H9 (cell line): ENCODE measurements at regions not wholly inside any gene's neighbourhood (a gene's known extent, or its start where the extent isn't known, plus 50 kb on each side); places are given as distances from the start of the nearest gene placed in this dataset.

Source experiments
- DNase-seq: peaks from one replicate; pipeline ENCODE4 v3.0.0-alpha.2; 2017
- H2AFZ ChIP-seq: one replicate; pipeline ENCODE4 v1.6.1; 2013; ENCODE audit warnings: mild to moderate bottlenecking, low read length, control low read depth, moderate library complexity
- H2AK5ac ChIP-seq: 2 replicates; pipeline ENCODE4 v1.6.1; 2013; ENCODE audit warnings: low read length, control low read depth, mixed read lengths; ENCODE audit not compliant: insufficient read length
- H2BK120ac ChIP-seq: one replicate; pipeline ENCODE4 v1.6.1; 2013; ENCODE audit warnings: low read depth, mild to moderate bottlenecking, low read length, control low read depth, inconsistent platforms; ENCODE audit not compliant: poor library complexity, severe bottlenecking
- H2BK12ac ChIP-seq: 2 replicates; pipeline ENCODE4 v1.6.1; 2013; ENCODE audit warnings: low read length, control low read depth, mixed read lengths, low read depth; ENCODE audit not compliant: insufficient read length
- H2BK15ac ChIP-seq: 2 replicates; pipeline ENCODE4 v1.6.1; 2013; ENCODE audit warnings: low read depth, low read length, control low read depth
- H2BK20ac ChIP-seq: one replicate; pipeline ENCODE4 v1.6.1; 2013; ENCODE audit warnings: low read depth, mild to moderate bottlenecking, low read length, control low read depth, inconsistent platforms; ENCODE audit not compliant: poor library complexity, severe bottlenecking
- H2BK5ac ChIP-seq: 2 replicates; pipeline ENCODE4 v1.6.1; 2013; ENCODE audit warnings: low read length, control low read depth, mixed read lengths; ENCODE audit not compliant: insufficient read length
- H3K14ac ChIP-seq: 2 replicates; pipeline ENCODE4 v1.6.1; 2013; ENCODE audit warnings: low read length, control low read depth; ENCODE audit not compliant: insufficient read depth
- H3K18ac ChIP-seq: 2 replicates; pipeline ENCODE4 v1.6.1; 2013; ENCODE audit warnings: low read depth, mild to moderate bottlenecking, mixed read lengths, low read length, control low read depth; ENCODE audit not compliant: insufficient read length
- H3K23ac ChIP-seq: 2 replicates; pipeline ENCODE4 v1.6.1; 2013; ENCODE audit warnings: low read length, control low read depth, mixed read lengths, low read depth; ENCODE audit not compliant: insufficient read length
- H3K23me2 ChIP-seq: 2 replicates; pipeline ENCODE4 v1.6.1; 2013; ENCODE audit warnings: low read depth, mild to moderate bottlenecking, mixed read lengths, low read length, control low read depth; ENCODE audit not compliant: insufficient read length, poor library complexity, severe bottlenecking
- H3K27ac ChIP-seq: 2 replicates; pipeline ENCODE4 v1.5.1; 2013; ENCODE audit warnings: low read length, control low read depth, mixed read lengths, low read depth; ENCODE audit not compliant: insufficient read length
- H3K27me3 ChIP-seq: 2 replicates; pipeline ENCODE4 v1.6.1; 2013; ENCODE audit warnings: low read length, control low read depth, inconsistent platforms; ENCODE audit not compliant: insufficient read depth
- H3K4ac ChIP-seq: 2 replicates; pipeline ENCODE4 v1.6.1; 2013; ENCODE audit warnings: low read depth, mild to moderate bottlenecking, control low read depth, inconsistent platforms, low read length, moderate library complexity
- H3K4me1 ChIP-seq: 2 replicates; pipeline ENCODE4 v1.6.1; 2013; ENCODE audit warnings: low read length, control low read depth, inconsistent platforms; ENCODE audit not compliant: insufficient read depth
- H3K4me2 ChIP-seq: 2 replicates; pipeline ENCODE4 v1.6.1; 2013; ENCODE audit warnings: low read length, control low read depth, mixed read lengths; ENCODE audit not compliant: insufficient read length, insufficient read depth
- H3K56ac ChIP-seq: 2 replicates; pipeline ENCODE4 v1.6.1; 2013; ENCODE audit warnings: low read depth, mild to moderate bottlenecking, mixed read lengths, low read length, control low read depth; ENCODE audit not compliant: insufficient read length
- H3K79me1 ChIP-seq: 2 replicates; pipeline ENCODE4 v1.6.1; 2013; ENCODE audit warnings: low read depth, mild to moderate bottlenecking, moderate library complexity, low read length, control low read depth, inconsistent platforms; ENCODE audit not compliant: insufficient read depth, poor library complexity, severe bottlenecking
- H3K79me2 ChIP-seq: 2 replicates; pipeline ENCODE4 v1.6.1; 2013; ENCODE audit warnings: low read length, control low read depth, inconsistent platforms; ENCODE audit not compliant: insufficient read depth
- H3K9ac ChIP-seq: 2 replicates; pipeline ENCODE4 v1.6.1; 2013; ENCODE audit warnings: low read length, control low read depth, mixed read lengths; ENCODE audit not compliant: insufficient read length; ENCODE audit errors: extremely low read depth
- H3K9me3 ChIP-seq: one replicate; pipeline ENCODE4 v1.6.1; 2013; ENCODE audit warnings: low read depth, low read length, inconsistent platforms; ENCODE audit not compliant: control insufficient read depth
- H3T11ph ChIP-seq: one replicate; pipeline ENCODE4 v1.6.1; 2013; ENCODE audit warnings: mild to moderate bottlenecking, low read length, control low read depth, inconsistent platforms
- H4K20me1 ChIP-seq: one replicate; pipeline ENCODE4 v1.6.1; 2013; ENCODE audit not compliant: control insufficient read depth, insufficient read length, insufficient read depth
- H4K5ac ChIP-seq: 2 replicates; pipeline ENCODE4 v1.6.1; 2013; ENCODE audit warnings: low read depth, mild to moderate bottlenecking, mixed read lengths, low read length, control low read depth; ENCODE audit not compliant: insufficient read length
- H4K8ac ChIP-seq: replicated peaks from 2 replicates; pipeline ENCODE4 v1.6.1; 2013; ENCODE audit warnings: low read length, control low read depth, mixed read lengths, low read depth; ENCODE audit not compliant: insufficient read length
- H4K91ac ChIP-seq: 2 replicates; pipeline ENCODE4 v1.6.1; 2013; ENCODE audit warnings: low read depth, mild to moderate bottlenecking, moderate library complexity, mixed read lengths, low read length, control low read depth; ENCODE audit not compliant: insufficient read length
- H3K27ac Mint-ChIP-seq, 3 experiments: 2 replicates in 2 of 3; 3 replicates in 1 of 3; pipeline ENCODE4 v1.8.0; 2020 to 2021; ENCODE audit warnings: mixed read lengths in 3 of 3, mild to moderate bottlenecking in 1 of 3, moderate library complexity in 1 of 3
- H3K27me3 Mint-ChIP-seq: 2 replicates; pipeline ENCODE4 v1.8.0; 2021; ENCODE audit warnings: low read depth, mild to moderate bottlenecking, moderate library complexity, mixed read lengths
- H3K36me3 Mint-ChIP-seq, 3 experiments: 2 replicates in 2 of 3; 3 replicates in 1 of 3; pipeline ENCODE4 v1.8.0; 2020 to 2021; ENCODE audit warnings: low read depth in 3 of 3, mixed read lengths in 3 of 3; ENCODE audit not compliant: insufficient read depth in 1 of 3
- H3K4me1 Mint-ChIP-seq, 2 experiments: 2 replicates each; pipeline ENCODE4 v1.8.0; 2020; ENCODE audit warnings: mixed read lengths in 2 of 2
- H3K4me3 Mint-ChIP-seq, 2 experiments: 2 replicates in 1 of 2; 3 replicates in 1 of 2; pipeline ENCODE4 v1.8.0; 2020 to 2021; ENCODE audit warnings: mild to moderate bottlenecking in 2 of 2, mixed read lengths in 2 of 2, moderate library complexity in 1 of 2
- H3K9me3 Mint-ChIP-seq, 2 experiments: 2 replicates in 1 of 2; 3 replicates in 1 of 2; pipeline ENCODE4 v1.8.0; 2020; ENCODE audit warnings: mild to moderate bottlenecking in 2 of 2, mixed read lengths in 2 of 2, moderate library complexity in 1 of 2
- WGBS: extraction: QIAGEN DNeasy Blood & Tissue Kit; methylation state at CpG from one replicate; pipeline ENCODE4 v1.1.7; 2013; ENCODE audit warnings: missing lambda C conversion rate, low lambda C conversion rate, mixed read lengths; ENCODE audit not compliant: insufficient read length; ENCODE audit errors: extremely low coverage; 5-methylcytosine and 5-hydroxymethylcytosine counted together
- TF ChIP-seq, protein P1 (sequence below): fragments of 200-600 bp; sonication (generic); conservative IDR thresholded peaks from 3 replicates; pipeline ENCODE4 v1.8.0; 2021; ENCODE audit warnings: antibody characterized with exemption, mild to moderate bottlenecking

DNA sequence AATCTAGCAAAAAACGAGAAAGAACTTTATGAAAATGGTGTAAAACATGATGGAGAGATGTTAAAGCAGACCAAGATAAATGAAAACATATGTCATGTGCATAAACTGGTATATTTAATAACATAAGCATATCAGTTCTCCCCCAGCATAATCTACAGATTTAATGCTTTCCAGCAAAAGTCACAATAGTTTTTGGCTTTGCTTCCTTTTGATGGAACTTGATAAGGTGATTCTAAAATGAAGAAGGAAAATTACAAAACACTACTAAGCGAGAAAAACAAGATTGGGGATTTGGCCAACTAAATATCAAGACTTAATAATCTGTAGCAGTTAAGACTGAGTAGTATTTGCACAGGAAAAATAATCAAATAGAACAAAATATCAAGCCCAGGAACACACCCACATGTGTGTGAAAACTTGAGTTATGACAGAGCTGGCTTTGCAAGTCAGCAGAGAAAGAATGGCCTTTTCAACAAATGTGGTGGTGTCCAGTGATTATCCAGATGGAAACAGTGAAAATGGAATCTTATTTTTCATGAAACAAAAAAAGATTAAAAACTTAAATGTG is 83.7 kb upstream of the L3MBTL4 start:
- Histone ChIP-seq H2BK120ac (no peak overlapping the region), H3K27ac (no peak overlapping the region), H4K91ac (no peak overlapping the region), H3K9ac (no peak overlapping the region), H2BK15ac (no peak overlapping the region), H4K8ac (no peak overlapping the region), H2BK20ac (no peak overlapping the region), H2AFZ (no peak overlapping the region), H4K20me1 (no peaks in the 10 kb centered on the region), H3K79me2 (no peaks in the 10 kb centered on the region), H2AK5ac (no peak overlapping the region), H3K79me1 (no peaks in the 10 kb centered on the region), H3K9me3 (no peaks in the 10 kb centered on the region), H3K14ac (no peak overlapping the region), H3T11ph (no peak overlapping the region), H2BK12ac (no peak overlapping the region), H3K4ac (no peak overlapping the region), H3K27me3 (no peaks in the 10 kb centered on the region), H3K4me1 (peaks cover 3% of the 10 kb centered on the region; the same call in 1 of the 2 replicates), H3K4me2 (no peak overlapping the region), H3K56ac (no peak overlapping the region), H3K23ac (no peak overlapping the region), H2BK5ac (no peak overlapping the region), H3K23me2 (no peaks in the 10 kb centered on the region), H4K5ac (no peak overlapping the region), H3K18ac (no peak overlapping the region)
- H3K4me1 Mint-ChIP-seq, result peaks cover 20% of the 10 kb centered on the region in 2 experiments
- peaks cover 0 to 2% of the 10 kb centered on the region in 2 experiments; a peak in 1 of 5 replicates for H3K9me3 Mint-ChIP-seq
- no peak for DNase-seq
- no peaks in the 10 kb centered on the region for H3K27me3 Mint-ChIP-seq
- WGBS, result no CpG with 5 or more reads among the region's 2 CpGs
- H3K4me3 Mint-ChIP-seq, result no peak overlapping the region
- no peak overlapping the region for H3K27ac Mint-ChIP-seq
- H3K36me3 Mint-ChIP-seq, result peaks cover 0 to 4% (median 0%) of the 10 kb centered on the region in 3 experiments; a peak in 1 of 7 replicates
- TF ChIP-seq, protein P1, sequence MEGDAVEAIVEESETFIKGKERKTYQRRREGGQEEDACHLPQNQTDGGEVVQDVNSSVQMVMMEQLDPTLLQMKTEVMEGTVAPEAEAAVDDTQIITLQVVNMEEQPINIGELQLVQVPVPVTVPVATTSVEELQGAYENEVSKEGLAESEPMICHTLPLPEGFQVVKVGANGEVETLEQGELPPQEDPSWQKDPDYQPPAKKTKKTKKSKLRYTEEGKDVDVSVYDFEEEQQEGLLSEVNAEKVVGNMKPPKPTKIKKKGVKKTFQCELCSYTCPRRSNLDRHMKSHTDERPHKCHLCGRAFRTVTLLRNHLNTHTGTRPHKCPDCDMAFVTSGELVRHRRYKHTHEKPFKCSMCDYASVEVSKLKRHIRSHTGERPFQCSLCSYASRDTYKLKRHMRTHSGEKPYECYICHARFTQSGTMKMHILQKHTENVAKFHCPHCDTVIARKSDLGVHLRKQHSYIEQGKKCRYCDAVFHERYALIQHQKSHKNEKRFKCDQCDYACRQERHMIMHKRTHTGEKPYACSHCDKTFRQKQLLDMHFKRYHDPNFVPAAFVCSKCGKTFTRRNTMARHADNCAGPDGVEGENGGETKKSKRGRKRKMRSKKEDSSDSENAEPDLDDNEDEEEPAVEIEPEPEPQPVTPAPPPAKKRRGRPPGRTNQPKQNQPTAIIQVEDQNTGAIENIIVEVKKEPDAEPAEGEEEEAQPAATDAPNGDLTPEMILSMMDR, result no peak
